NCI-H1436 (cell line): ENCODE measurements at regions not wholly inside any gene's neighbourhood (a gene's known extent, or its start where the extent isn't known, plus 50 kb on each side); places are given as distances from the start of the nearest gene placed in this dataset.
"Not testable (repeated sequence)": the region's sequence is repeated elsewhere in the genome, so short reads cannot be mapped to it uniquely, and the experiment has no call there.

Source experiments
- DNase-seq: peaks from one replicate; lab custom pipeline; 2025; lab: John Stamatoyannopoulos, UW

DNA sequence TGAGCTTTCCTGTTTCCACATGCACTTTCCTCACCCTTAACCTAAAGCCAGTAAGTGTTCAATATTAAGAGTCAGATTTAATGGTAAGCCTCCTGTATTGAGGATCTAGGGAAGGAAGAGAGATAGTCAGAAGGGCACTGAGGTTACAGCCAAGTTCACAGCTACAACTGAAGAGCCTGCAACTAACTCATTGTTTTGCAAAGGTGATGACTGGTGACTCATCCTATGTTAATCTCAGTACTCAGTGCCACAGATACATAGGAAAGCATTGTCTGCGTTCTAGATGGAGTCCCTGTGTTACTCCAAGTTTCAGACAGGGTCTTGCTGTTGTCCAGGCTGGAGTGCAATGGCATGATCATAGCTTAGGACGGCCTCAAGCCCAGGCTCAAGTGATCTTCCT, 157.0 kb upstream of the RBM19 start:
- DNase-seq: no peak

DNA sequence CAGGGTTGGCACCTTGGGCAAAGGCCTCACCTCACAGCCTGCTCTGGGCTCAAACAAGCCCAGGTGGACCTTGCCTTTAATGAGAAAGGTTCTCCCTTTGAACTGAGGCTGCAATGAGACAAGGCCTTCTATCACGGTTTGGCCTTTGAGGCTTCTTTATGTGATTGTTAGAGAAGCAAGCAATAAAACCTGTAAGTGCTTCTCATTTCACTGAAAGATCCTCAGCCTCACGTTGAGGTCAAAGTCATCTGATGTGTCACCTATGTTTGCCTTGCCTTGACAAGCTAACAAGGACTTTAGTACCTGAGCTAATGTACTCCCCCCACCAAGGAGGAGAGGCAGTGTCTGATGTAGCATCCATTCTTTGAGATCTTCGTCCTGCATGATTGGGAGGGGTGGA, 155.9 kb upstream of the RBM19 start:
- no peak for DNase-seq

DNA sequence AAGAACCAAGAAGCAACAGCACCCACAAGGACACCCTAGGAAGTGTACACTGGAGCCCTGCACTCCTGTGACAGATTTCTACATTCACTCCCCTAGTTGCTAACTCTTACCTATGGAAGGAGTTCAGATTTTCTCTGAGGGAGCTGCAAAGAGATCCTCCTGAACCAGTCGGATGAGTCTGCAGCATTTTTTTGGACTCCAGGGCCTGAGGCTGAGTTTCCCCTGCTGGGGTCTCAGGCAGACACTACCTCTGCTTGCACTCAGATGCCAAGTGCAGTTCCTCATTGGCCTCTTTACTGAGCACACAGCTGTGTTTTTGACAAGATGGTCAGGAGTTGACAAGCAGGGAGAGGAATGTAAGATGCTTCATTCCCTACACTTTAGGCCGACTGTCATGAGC, 153.2 kb upstream of the RBM19 start:
- no peak for DNase-seq

DNA sequence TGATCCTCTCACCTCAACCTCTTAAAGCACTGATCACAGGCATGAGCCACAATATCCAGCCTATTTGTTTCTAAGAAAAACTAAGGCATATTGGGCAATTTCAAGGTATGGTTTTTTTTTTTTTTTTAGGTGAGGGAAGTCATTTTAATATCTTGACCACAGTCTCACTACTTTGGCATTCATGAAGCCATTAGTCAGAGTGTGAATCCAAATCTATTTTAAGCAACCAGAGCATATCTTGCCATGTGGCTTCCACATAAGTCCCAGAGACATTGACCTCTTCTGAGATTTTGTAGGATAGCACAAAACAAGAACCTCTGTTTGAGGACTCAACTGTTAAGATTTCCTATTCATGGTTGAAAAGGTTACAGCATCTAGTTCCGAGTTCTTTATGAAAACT, 130.3 kb upstream of the RBM19 start:
- no peak for DNase-seq

DNA sequence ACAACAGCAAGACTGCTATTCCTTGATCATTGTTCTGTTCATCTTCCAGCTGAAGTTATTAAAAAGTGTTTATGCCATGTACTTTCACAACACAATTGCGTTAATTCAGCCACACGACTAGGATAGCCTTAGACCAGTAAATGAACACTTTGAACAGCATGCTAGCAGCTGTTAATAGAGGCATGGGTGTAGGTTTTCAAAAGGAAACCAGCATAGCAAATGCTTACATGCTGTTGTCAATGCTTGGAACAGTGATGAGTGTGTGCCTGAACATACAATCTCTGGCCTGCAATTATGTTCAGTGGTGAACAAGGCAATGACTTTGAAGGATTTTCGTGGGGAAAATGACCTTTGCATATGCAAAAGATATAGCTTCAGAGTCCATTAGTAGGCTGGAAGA, 127.4 kb upstream of the RBM19 start:
- DNase-seq: no peak

DNA sequence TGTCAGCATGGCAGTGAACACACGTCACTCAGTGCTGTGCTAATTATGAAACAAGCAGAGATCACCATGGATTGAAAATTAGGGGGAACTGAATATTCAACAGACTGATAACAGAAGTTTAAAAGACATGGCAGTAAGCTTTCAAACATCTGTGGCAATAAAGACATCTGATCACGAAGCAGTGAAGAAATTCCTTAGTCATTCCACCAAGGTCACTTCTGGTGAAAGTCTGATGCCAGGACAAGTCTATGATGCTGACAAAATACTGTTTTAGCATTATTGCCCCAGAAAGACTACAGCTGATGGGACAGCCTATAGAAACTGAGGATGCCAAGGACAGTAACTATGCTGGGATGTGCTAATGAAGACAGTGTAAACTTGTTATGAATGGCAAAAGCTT, 126.9 kb upstream of the RBM19 start:
- DNase-seq: no peak

DNA sequence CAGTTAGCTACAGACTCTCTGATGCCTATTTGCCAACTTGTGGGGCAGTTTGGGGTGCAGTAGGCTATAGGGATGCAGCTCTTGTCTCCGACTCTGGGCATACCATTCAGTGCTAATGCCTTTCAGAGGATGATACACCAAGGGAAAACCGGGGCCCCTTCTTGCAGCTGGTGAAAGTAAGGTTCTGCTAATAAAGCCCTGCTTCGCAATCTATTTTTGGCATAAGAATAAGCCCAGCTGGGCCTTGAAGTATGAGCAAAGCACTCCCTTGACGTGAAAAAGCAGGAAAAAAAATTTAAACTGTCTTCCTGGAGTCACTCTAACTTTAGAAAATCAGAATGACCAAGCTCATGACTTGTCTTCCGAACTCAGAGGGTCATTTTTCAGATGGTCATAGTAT, 124.1 kb upstream of the RBM19 start:
- no peak for DNase-seq

DNA sequence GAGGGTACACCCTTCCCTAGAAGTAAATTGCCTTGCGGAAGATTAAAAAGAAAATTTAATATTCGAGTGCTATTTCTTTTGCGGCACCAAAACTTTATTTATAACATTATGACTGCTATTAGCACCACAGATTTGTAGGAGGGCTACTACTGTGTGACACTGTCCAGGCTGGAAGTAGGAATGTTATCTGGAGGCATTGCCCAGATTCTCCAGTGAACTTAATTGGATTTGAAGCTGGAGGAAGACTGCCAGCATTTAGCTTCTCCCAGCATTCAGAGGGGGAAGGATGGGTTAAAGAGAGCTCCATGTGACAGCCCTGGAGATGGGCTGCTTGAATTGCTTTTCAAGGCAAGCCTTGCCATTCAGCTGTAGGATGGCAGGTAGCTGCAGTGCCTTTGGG, 107.0 kb upstream of the RBM19 start:
- DNase-seq: no peak

DNA sequence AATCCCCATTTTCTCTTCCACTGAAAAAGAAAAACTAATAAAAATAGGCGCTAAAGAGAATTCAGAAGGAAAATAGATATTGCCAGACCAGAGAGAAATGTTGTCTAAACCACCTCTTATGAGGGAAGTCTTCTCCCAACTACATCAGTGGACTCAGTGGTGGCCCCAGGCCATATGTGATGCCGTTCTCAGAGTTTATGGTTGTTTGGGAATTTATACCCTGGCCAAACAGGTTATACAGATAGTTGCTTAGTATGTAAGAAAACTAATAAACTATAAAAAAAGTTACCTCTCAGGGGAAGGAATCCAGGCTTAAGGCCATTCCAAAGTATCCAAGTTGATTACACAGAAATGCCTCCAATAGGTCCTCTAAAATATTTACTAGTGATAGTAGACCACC, 103.4 kb upstream of the RBM19 start:
- no peak for DNase-seq

DNA sequence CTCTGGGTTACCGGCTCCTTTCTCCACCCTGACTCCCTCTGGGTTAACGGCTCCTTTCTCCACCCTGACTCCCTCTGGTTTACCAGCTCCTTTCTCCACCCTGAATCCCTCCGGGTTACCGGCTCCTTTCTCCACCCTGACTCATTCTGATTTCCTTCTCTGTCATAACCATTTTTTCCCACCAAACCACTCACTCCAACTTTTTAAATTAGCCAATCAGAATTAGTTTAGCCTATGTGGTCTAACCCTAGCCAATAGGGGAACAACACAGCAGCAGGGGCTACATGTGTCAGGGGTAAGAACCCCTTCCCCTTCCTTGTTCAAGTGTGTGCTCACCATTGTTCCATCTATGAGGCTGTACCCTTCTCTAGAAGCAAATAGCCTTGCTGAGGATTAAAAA, 98.4 kb upstream of the RBM19 start:
- DNase-seq: no peak

DNA sequence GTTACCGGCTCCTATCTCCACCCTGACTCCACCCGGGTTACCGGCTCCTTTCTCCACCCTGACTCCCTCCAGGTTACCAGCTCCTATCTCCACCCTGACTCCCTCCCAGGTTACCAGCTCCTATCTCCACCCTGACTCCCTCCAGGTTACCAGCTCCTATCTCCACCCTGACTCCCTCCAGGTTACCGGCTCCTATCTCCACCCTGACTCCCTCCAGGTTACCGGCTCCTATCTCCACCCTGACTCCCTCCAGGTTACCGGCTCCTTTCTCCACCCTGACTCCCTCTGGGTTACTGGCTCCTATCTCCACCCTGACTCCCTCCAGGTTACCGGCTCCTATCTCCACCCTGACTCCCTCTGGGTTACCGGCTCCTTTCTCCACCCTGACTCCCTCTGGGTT, 97.9 kb upstream of the RBM19 start:
- not testable (repeated sequence) for DNase-seq

DNA sequence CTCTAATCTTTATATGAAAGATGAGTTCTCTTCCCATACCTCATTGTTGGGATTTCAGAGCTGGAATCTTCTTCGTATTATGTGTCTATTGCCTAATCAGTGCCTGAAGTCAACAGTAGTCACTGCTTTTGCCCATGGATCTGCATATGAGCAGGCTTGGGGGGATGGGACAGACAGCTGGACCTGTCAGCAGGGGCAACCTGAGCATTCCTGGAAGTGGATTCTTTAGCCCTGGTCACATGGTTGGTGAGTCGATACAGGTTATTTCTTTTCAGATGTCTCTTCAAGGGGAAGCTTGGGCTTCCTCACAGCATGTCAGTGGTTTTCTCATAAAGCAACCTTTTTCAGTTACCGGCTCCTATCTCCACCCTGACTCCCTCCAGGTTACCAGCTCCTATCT, 97.3 kb upstream of the RBM19 start:
- no peak for DNase-seq

DNA sequence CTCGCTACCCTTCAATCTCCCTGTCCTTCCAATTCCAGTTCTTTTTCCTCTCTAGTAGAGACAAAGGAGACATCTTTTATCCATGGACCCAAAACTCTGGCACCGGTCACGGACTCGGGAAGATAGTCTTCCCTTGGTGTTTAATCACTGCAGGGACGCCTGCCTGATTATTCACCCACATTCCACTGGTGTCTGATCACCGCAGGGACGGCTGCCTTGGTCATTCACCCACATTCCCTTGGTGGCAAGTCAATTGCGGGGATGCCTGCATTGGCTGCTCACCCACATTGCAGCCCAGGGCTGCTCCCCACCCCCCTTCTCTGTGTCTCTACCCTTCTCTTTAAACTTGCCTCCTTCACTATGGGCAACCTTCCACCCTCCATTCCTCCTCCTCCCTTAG, 90.2 kb upstream of the RBM19 start:
- DNase-seq: not testable (repeated sequence)

DNA sequence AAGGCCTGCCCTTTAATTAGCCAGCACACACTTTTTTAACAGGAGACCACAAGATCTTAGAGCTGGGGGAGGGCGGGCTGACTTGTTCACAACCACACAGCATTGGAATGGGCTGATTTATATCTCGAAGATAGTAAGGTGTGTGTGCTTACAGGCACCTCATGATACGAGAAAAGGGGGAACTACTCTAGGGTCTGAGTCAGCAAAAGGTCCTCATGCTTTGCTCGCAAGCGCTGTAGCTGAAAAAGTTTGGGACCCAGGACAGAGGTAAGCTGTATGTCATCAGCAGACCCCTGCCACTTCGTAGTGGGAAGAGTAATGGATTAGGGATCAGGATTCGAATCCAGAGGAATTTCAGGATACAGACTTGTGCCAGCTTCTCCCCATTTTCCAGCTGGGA, 88.9 kb upstream of the RBM19 start:
- no peak for DNase-seq

DNA sequence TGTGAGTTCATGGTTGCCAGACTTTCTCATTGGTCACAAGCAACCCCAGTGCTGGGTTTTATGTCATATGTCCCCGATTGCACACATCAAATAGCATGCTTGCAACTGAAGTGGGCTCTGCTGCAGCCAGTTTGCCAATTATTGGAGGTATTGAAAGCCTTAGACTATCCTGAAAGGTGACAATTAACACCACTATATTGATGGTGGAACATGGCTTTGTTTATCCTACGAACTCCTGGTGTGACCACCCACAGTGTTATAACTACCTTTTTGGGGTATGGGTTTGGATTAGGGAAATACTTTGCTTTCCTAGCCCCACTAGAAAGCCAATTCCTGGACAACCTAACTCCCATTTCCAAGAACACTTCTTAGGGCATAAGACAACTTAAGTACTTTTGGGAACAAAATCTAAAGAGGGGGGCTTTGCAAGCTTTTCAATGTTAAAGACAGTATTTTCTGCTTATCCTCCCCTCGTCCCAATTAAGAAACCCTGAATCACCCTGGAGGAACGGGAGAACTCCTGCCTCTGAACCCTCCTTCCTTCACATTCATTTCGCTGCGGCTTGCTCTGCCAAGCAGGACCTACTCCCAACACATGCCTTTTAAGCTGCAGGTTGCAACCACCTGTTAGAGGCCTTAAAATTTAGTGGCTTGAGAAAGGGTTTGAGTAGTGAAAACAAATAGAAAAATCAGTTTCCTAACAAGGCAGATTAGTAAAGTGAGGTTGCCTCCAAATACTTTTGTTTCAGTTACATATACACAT, 80.3 kb upstream of the RBM19 start:
- DNase-seq: no peak

DNA sequence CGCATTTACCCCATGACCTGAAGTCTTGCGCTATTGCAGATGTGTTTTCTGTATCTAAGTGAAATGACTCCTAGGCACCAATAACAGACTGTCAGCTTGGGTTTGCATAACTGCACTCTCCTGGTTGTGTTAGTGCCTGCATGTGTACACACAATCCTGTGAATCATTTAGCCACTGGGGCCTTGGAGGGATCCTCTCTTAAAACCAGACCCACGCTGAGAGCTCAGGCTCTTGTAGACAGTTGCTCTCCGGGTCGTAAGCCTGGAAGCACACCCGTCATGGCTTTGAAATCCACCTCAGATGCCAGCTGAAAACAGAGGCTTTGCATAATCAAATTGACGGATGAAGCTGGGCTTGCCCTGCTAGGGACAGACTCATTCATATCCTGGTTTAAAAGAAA, 79.2 kb upstream of the RBM19 start:
- no peak for DNase-seq

DNA sequence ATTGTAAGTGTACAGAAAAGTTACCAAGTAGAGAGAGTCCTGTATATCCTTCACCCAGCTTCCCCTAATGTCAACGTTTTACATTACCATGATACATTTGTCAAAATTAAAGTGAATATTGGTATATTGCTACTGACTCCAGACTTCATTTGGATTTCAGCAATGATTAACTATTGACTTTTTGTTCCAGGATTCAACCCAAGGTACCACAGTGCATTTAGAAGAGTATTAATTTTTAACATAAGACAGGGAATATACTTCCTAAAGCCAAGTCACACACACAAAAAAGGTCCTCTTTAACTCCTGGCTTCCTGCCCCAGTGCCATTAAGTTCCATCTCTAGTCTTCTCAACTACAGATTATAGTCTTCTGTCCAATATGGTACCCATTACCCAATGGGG, 75.5 kb upstream of the RBM19 start:
- DNase-seq: no peak

DNA sequence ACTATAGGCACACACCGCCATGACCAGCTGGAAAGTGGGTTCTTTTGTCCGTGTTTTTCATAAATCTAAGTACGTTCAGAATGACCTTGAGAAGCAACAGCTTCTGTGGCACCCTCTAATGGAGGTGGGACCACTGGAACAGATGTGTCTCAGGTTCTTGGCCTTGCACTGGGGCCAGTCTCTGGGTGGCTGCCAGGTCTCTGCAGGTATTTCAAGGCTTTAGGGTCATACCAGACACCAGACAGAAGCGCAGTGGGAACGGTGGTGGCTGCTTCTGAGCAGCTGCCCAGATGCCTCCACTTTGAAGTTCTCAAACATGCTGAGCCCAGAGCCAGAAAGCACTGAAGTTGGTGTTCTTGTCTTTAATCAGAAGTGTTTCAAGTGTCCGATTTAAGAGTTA, 75.0 kb upstream of the RBM19 start:
- no peak for DNase-seq

DNA sequence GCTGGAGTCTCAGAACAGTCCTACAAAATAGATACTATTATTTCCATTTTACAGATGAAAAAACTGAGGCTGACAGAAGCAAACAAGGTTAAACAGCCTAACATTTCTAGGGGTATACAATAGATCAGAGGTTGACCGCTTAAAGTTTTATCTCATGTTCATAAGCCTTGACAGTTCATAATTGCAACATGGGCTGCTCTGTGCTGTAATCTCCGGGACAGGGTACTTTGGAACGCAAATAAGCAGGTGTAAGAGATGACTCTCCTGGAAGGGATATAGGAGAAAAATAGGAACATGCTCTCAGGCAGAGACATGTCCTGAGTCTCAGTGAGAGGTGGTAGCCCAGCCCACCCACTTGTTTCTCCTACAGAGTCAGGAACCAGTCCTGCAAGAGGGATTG, 72.8 kb upstream of the RBM19 start:
- no peak for DNase-seq

DNA sequence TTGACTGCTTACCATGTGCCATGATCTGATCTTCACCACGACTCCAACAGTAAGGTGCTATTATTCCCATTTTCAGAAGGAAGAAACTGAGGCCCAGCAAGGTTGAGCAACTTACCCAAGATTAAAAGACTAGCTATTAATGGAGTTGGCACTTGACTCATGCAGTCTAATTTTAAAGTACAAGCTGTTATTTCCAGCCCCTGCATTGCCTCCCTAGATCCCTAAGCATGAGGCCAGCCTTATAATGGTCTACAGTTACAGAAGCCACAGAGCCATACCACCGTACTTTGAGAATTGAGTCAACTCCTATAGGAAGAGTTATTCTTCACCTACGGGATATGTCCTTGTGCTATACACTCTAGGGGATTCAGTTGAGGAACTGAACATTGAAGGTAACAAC, 66.7 kb upstream of the RBM19 start:
- DNase-seq: no peak

DNA sequence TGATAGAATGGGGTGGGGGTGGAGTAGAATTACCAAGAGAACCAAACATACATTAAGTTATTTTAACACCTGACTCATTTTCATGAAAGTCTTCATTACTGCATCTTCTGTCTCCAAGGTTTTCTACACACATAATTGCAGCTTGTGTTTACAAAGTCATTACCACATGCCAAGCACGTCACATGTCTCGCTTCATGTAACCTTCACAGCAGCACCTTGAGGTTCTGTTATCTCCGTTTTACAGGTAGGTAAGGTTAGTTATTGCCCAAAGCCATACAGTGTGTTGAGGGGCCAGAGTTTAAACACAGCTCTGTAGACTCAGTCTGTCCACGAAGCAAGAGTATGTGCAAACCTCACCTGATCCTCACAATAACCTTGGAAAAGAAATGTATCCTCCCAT, 64.3 kb upstream of the RBM19 start:
- peak; percentile 36 for DNase-seq

DNA sequence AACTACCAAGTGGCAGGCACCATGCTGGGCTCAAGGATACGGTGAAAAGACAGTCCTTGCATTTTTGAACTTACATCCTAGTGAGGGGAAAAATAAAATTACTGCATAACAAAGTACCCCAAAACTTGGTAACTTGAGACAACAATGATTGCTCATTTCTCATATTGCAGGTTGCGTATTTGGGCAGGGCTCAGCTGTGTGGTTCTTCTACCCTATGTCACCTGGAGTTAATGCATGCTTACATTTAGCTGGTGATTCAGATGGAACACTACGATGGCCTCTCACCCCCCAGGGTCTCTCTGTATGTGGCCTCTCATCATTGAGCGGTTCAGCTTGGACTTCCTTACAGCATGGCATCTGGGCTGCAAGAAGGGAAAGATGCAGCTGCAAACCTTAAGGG, 60.7 kb upstream of the RBM19 start:
- DNase-seq: no peak

DNA sequence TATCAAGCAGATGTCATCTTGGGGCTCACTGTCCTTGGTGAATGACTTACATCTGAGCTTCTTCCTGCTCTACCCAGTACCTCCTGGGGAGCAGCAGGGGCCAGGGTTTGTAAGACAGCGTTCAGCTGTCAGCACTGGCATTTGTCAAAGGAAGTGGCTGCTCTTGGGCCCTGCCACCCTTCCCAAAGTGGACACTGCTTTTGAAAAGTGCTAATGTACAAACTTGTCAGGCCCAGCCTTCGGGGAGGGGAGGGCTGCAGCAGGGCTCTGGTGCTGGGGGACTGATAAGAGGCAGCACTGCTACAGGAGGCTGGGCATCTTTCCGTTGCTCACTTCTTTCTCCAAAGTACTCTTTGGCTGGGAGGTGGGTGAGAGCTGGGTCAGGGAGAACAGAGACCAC, 59.8 kb upstream of the RBM19 start:
- DNase-seq: no peak

DNA sequence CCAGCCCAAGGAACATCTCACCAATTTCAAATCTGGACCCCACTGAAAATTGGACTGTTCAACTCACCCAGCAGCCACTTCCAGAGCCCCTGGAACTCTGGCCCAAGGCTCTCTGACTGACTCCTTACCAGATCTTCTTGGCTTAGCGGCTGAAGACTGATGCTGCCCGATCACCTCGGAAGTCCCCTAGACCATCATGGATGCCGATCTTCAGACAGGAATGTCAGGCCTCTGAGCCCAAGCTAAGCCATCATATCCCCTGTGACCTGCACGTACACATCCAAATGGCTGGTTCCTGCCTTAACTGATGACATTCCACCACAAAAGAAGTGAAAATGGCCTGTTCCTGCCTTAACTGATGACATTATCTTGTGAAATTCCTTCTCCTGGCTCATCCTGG, 56.0 kb upstream of the RBM19 start:
- not testable (repeated sequence) for DNase-seq

DNA sequence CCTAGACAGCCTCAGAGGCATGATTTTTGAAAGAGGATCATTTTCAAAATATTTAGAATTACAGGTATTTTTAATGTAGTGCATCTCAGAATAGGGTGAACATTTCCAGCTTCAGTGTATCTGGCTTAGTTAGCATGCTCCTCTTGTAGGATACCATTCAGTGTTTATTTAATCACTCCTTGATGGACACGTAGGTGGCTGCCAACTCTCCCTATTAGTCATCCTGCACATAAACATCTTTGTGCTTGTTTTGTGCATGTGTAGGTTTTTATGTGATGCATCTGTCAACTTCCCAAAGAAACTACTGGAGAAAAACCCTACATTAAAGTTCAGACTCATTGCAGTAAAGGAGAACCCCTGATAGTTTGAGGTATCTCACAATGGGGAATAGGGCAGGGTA, 52.5 kb upstream of the RBM19 start:
- no peak for DNase-seq
